OCI-LY7 (cell line): ENCODE measurements at regions not wholly inside any gene's neighbourhood (a gene's known extent, or its start where the extent isn't known, plus 50 kb on each side); places are given as distances from the start of the nearest gene placed in this dataset.

ENCODE experiments used
- EZH2phosphoT487 ChIP-seq: fragments of 200-600 bp; sonication (generic); IDR thresholded peaks from 2 replicates; pipeline ENCODE4 v1.6.1; 2018; ENCODE audit warnings: low read depth, borderline replicate concordance, mild to moderate bottlenecking, mixed run types, antibody characterized with exemption, low read length, moderate library complexity, mixed read lengths
- TF ChIP-seq, protein P1 (sequence below): fragments of 200-600 bp; sonication (generic); conservative IDR thresholded peaks from 2 replicates; pipeline ENCODE4 v1.5.1; 2014; ENCODE audit warnings: mild to moderate bottlenecking, antibody characterized with exemption, low read length, moderate library complexity, mixed read lengths

DNA sequence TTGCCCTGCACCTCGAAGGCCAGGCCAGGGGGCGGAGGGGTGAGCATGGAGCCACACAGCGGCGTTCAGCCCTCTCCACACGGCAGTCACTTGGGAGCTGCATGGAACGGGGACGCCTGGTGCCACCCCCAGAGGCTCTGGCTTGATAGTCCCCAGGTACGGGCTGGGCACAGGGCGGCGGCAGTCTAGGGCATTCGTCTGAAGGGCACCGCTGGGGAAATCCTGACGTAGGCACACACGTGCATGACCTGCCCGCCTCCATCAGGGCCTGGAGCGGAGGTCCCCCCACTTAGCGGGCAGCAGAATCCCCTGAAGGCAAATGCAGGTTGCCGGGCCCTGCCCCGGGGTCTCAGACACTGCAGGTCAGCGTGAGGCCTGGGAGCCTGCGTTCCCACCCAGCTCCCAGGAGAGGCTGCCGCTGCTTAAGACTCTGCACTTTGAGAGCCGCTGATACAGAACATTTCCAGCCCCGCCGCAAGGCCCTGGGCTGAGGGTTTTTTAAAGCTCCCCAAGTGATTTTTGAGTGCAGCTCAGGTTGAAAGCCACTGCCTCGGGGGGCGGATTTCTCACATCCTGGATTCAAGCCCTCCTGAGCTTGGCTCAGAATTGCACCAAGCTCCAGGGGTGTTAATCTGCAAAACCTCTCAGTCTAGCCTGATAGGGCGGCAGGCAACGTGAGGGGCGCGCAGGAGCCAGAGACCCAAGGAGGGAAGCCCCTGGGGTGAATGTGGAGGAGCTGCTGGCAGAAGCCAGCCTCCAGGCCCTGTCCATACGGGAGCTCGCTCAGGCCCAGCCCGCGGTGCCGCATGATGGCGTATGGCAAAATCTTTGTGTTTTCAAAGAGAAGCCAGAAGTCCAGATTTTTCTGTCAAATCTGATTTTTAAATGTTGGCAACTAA is 182.3 kb upstream of the GSE1 start:
- TF ChIP-seq, protein P1, sequence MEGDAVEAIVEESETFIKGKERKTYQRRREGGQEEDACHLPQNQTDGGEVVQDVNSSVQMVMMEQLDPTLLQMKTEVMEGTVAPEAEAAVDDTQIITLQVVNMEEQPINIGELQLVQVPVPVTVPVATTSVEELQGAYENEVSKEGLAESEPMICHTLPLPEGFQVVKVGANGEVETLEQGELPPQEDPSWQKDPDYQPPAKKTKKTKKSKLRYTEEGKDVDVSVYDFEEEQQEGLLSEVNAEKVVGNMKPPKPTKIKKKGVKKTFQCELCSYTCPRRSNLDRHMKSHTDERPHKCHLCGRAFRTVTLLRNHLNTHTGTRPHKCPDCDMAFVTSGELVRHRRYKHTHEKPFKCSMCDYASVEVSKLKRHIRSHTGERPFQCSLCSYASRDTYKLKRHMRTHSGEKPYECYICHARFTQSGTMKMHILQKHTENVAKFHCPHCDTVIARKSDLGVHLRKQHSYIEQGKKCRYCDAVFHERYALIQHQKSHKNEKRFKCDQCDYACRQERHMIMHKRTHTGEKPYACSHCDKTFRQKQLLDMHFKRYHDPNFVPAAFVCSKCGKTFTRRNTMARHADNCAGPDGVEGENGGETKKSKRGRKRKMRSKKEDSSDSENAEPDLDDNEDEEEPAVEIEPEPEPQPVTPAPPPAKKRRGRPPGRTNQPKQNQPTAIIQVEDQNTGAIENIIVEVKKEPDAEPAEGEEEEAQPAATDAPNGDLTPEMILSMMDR, result no peak
- TF ChIP-seq EZH2phosphoT487, result no peak
